Stimulated activated CD4-positive, alpha-beta T cell treated with anti-CD3 and anti-CD28 coated beads, TNF-alpha, amount 100 ng/mL, for 24 hours (primary cell): ENCODE measurements at regions not wholly inside any gene's neighbourhood (a gene's known extent, or its start where the extent isn't known, plus 50 kb on each side); places are given as distances from the start of the nearest gene placed in this dataset.
"Not testable (repeated sequence)": the region's sequence is repeated elsewhere in the genome, so short reads cannot be mapped to it uniquely, and the experiment has no call there.

Source experiments
- DNase-seq, 3 experiments: peaks; one replicate each; pipeline ENCODE4 v3.0.0-alpha.2; 2020; ENCODE audit warnings: low read depth in 3 of 3

DNA sequence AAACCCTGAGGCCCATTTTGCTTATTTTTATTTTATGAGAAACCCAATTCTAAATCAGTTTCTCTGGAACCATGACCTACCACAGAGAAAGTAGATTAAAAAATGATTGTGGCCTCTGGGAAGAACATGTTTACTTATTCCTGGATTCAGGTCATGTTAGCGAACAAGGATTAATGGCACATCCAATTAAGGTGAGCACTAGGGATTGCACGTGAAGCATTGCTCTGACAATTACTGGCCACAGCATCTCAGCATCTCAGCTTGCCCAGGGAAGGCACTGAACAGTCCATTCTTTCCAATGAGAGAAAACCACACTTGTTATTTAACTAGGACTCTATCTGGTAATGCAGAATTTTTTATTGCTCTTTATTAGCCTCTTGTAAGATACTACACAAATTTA, 119.8 kb downstream of the ZNF330 start:
- DNase-seq = no peak

DNA sequence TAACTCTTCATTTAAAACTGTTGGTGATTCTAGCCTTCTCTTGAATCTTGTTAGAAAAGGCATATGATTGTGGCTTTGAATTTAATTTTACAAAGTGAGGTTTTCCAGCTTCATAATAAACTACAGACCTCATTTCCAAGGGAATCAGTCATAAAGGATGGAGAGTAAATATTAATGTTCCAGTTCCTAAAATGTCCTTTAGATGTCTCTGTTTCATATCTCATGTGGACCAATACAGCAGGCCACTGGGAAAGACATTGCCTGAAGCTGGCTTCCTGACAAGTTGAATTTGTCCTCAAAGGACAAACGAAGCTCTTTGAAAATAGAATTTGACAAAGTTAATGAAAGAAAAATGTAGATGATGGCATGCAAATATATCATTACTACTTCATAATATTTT, 125.4 kb downstream of the ZNF330 start:
- no peak for DNase-seq

DNA sequence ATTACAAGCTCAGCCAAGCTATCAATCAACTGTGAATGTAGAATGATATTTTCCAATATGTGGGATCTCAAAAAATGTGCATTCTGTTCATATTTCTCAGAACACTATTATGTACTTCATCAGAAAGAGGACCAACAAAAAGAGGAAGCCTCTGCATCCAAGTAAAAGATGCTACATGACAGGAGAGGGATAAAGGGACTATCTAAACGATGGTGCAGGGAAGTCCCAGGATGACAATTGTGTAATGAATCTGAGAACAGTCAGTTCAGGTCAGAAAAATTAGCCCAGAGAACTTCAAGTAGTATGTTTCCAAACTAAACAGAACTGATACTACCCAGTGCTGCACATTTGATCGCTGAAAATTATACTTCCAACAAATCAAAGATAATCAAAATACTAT, 127.0 kb downstream of the ZNF330 start:
- no peak for DNase-seq

DNA sequence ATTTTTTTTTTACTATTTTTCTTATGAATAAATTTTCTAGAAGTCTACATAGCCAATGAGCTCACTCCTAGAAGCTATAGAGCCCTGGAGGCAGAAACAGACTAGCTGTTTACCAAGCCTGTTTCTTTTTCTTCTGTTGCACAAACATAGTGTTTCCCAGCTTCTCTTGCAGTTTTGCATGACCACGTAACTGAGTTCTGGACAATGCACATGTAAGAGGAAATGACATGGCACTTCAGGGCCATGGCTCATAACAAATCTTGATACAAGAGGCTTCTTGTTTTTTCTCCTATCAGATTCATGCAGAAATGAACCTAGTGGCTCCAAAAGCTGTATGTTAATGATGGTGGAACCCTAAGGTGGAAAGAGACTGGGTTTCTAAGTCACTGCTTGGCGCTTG, 127.4 kb downstream of the ZNF330 start:
- no peak for DNase-seq

DNA sequence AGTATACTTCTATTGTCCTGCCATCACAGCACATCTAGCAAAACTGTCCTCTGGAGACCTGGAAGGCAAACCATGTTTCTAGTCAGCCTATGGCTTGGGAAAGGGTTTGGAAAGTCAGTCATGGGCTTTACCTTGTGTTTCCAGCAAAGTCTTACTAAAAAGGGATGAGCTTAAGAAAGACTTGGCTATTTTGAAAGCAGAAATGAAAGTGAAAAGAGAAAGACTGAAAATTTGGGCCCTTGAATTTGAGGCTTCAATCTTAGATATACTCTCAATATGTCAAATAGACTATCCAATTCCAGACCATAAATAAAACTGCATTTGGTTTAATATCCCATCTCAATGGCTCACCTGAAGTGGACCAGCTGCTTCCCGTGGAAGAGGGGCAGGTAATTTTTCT, 127.9 kb downstream of the ZNF330 start:
- no peak for DNase-seq

DNA sequence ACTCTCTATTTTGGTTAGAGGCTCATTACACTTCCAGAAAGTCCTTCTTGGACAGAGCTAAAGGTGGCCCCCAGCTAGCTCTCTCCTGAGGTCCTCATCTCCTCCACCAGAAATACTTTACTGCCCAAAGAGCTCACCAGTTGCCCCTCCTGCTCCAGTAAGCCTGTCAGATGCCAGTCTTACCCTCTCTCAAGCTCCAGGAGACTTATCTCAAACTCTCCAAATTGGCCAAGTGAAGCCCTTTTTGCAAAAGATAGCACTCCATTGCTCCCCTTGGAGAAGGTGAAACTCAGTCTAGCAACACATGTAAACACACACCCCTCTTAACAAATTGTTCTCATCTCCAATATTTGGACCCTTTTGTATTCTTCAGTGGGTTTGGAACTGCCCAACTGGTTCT, 128.5 kb downstream of the ZNF330 start:
- no peak for DNase-seq

DNA sequence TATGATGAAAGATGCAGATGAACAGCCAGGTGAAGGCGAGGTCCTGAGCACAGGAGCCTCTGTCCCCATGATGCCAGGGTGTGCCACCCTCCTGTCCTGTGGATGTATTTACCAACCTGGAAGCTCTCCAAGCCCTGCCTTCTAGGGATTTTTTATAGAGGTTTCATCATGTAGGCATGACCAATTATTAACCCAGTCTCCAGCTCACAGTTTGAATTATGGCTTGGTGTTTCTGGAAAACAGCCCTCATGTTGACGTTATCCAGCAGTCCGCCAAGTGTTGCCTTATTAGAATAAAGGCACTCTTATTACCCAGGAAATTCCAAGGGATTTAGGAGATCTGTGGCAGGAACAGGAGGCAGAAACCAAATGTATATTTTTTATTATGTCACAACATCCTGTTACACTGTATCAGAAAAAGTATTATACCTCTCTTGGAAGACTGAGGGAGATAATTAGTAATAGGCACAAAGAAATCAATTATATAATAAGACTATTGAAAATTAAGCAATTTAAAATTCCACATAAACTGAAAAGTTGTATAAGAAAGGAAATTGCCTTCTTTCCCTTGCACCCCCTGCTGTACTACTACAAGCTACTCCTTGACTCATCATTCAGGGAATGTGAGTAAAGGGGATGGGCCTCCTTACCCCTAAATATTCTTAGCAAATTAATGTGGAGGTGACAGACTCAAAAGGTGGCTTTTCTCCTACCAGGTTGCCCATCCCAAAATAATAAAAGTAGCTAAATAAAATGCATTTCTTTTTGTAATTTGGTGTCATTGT, 129.6 kb downstream of the ZNF330 start:
- no peak for DNase-seq

DNA sequence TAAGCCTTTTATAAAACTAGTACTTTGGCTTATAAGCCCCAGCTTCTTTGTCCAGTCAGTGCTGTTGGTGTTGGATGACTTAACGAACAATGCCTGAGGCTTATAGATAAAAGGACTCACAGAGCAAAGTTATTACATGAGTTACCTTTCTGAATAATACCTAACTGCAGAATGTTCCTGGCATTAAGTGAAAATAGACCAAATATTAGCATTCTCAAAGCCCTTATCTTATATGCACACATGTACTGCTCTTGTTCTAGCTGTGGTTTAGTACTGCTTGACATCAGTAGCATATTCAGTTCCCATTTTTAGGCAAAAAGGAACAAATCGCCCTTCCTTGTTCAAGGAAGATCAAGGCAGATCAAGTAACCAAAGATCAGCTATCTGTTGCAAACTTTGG, 131.6 kb downstream of the ZNF330 start:
- no peak for DNase-seq

DNA sequence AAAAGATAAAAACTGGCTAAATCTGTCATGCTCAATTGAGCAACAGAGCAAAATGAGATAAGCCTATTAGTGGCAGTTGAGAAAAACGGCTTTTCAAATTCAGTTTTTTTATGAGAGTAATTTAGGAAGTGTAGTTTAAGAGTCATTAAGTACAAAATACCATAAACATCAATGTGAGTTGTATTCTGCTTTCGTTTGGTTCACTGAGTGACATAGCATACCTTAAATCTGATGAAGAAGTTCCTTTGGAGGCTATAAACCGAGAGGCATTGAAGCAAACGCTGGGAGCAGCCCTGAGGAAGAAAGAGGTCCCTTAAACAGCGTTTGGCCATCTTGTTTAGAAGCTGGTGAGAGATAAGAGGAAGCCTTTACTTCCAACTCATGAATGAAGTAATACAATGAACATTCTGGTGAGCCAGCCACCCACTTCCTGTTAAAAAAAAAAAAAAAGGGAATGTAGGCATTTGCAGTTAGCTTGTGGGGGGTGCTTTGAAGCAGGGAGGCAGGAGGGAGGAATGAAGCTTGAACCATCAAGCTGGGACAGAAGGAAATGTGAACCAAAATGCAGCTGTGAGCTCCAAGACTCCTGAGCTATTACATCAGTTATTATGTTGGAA, 132.3 kb downstream of the ZNF330 start:
- DNase-seq = no peak

DNA sequence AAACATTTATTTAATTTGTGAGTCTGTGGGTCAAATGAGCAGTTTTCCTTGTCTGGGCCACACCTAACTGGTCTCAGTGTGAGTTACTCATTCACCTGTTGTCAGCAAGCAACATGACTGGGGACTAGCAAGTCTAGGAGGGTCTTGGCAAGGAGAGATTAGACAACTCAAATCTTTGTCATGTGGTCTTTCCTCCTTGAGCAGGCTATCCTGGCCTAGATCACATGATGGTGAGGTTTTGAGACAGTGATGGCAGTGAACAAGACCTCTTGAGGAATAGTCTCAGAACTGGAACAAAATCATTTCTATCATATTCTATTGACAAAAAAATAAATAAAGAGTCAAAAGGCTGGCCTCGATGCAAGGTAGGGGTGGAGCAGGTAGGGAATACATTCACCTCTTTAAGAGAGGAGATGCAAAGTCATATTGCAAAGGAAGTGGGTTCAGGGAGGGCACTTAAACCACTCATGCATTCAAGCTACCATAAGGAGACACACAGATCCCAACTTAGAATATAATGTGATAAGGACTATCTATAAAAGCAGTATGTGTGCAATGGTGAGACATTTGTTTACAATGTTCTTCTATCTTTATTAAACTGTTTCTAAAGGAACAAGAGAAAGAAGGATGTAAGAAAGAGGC, 135.7 kb downstream of the ZNF330 start:
- DNase-seq = no peak

DNA sequence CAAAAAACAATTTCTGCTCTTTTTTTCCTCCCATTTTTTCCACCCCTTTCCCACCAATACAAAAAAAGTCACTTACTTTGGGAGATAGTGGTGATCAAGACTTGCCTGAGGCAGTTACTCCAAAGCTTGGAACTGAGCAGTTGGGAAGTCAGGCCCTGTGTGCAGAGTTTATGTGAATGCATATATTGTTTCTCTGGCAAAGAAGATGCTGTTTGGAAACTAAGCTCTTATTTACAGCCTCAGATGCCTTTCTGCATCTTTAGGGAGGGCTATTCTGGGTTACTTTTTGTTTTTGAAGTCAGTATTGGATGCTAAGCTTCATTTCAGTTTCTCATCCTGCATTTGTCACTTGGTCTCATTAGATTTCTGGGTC, 136.3 kb downstream of the ZNF330 start:
- DNase-seq = no peak

DNA sequence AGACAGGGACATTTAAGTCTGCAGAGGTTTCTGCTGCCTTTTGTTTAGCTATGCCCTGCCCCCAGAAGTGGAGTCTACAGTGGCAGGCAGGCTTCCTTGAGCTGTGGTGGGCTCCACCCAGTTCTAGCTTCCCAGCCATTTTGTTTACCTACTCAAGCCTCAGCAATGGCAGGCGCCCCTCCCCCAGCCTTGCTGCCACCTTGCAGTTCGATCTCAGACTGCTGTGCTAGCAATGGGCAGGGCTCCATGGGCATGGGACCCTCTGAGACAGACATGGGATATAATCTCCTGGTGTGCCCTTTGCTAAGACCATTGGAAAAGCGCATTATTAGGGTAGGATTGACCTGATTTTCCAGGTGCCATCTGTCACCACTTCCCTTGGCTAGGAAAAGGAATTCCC, 147.5 kb downstream of the ZNF330 start:
- DNase-seq = not testable (repeated sequence)

DNA sequence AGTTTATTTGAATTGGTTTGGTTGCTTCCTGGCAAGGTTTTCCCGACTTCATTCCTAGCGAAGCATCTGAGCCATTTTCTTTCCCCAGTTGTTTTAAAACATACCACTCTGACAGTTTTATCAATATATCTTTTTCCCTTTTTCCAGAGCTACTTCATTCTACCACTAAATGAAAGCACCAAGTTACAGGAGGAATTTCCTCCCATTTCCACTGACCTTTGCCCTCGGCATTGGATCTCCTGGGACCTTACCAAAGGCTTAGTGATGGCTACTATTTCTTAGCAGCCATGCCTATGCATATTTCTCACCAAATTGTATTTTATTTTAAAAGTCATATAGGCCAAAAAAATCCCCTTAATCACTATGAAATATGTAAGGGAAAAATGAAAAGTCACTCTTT, 150.5 kb downstream of the ZNF330 start:
- DNase-seq = no peak

DNA sequence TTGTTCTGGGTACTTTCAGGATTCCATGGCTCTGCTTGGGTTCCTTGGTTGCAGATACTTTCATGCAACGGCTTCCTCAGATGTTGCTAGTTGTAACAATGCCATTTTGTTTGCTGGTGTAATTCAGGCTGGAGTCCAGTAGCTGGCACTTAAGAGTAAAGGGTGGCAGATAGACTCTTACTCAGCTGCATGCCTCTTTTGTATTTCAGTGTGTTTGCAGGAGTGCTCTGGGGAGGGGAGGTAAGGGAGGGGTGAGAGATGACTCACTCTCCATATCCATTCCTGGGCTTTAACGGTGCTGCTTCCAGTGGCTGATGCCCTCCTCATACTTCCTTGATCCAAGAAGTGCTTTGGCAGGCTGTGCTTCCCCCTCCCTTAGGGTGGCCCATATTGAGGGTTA, 155.2 kb downstream of the ZNF330 start:
- DNase-seq = no peak

DNA sequence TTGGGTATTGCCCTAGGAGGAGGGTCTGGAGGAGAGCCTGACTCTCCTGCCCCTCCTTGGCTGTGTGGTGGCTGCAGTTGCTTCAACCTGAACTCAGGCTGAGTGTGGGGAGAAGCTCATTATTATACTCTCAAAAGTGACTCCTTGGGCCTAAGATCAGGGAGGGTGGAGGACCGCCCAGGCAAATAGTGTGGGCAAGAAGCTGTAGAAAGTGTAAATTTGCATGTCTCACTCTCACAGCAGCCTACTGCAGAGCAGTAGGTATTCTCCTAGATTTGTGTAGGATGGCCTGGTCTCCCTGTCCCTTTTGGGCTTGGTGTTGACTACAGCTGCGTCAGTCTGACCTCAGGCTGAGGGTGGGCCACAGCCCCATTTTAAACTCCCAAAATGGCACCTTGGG, 156.1 kb downstream of the ZNF330 start:
- no peak for DNase-seq

DNA sequence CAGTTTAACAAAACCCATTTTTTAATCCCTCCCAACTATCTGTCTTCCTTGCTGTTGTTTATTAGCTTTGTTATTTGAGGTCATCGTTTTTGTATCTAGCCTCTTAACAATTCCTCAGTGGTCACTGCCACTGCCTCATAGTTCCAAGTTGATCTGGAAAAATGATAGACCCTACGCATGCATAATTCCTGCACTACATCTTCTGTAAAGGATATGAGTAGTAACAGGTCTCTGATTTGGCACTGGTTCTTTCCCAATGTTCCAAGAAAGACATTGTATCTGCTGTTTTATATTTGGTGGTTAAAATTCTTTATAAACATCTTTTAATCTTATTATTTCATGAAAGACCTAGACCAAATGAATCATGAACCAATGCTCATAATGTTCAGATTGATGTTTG, 166.6 kb downstream of the ZNF330 start:
- DNase-seq = no peak

DNA sequence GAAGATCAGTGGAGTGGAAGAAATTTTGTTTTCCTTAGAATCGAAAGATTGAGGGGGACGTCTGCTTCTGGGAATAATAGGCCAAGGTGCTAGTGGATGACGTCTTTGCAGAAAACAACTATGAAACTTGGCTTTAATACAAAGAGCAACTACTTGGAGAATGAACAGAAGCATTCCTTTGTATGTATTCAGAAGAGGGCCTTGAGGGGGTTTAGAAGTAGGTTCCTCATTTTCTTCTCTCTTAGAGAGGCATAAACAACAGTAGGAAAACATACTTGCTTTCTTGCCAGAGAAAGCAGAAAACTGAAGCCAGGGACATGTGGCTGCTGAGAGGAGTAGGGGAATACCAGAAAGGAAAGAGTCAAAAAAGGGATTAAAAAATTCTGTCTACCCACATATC, 167.8 kb downstream of the ZNF330 start:
- DNase-seq = no peak

DNA sequence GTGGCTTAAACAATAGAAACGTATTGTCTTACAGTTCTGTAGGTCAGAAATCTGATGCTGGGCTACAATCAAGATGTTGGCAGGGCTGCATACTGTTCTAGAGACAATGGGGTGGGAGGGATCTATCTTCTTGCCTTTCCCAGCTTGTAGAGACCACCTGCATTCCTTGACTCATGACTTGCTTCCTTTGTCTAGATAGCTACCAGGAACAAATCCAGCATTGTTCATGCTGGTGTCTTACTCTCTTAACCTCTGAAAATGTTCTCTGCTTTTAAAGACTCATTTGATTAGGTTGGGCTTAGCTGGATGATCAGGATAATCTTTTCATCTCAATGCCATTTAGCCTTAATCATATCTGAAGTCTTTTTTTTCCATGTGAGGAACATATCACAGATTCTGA, 169.0 kb downstream of the ZNF330 start:
- DNase-seq = no peak

DNA sequence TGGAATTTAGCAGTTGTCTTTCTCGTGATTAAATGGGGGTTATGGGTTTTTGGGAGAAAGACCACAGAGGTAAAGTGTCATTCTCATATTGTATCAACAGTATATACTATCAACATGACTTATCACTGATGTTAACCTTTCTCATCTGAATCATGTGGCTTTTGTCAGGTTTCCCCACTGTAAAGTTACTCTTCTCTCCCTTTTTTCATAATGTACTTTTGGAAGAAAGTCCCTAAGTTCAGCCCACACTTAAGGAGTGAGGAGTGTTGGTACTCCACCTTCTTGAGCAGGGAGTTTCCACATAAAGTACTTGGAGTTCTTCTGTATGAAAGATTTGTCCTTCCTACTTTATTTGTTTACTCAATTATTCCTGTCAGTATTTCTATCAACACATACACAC, 169.9 kb downstream of the ZNF330 start:
- DNase-seq = no peak

DNA sequence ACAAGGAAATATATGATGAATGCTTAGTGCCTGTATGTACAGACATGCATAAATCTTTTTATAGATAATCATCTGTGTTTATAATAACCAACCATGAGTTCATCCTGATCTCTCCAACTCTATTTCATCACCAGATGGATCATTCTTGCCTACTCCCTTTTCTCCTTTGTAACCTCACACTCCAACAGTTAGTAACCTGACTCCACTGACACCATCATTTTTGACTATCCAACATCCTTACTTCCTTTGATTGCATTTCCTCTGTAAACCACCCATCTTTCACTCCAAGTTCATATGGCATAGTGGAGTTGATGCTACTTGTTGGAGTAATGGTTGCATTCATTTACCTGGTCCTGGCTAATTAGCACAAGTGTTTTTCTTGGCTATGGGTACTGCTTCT, 170.6 kb downstream of the ZNF330 start:
- DNase-seq = no peak

DNA sequence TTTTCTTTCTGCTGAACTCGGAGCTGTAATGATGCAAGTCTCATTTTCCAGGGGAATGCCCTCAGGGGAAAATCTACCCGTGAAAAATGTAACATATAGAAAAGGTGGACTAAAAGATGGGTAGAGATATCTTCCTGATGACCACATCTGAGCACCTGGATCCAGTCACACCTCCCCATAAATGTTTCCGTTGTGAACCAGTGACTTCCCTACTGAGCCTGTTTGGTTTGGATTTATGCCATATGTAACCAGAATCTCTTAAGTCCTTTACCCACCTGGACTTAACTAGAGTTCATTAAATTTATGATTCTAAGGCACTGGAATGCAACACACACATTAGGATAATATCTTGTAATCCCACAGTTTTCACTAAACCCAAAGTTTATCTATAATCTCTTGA, 171.1 kb downstream of the ZNF330 start:
- DNase-seq = no peak

DNA sequence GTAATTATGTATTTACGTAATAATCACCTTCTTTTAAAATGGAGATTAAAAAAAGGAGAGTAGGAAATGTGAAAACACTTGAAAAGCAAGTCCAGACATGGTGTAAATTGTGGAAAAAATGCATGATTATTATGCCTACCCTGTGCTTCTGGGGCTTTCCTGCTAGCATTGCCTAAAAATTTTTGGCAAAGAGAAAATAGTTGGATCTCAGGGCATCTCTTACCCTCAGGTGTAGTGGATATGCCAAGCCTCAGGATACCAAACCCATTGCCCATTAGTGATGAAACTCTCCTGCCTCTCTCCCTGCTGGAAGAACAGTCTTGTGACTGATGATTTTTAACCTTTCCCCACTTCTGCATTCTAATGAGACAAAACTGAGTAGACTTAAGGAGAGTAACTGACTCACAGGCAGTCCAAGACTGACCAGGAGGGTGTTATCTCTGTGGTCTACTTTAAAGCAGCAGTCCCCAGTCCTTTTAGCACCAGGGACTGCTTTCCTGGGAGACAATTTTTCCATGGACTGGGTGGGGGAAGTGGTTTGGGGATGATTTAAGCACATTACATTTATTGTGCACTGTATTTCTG, 174.6 kb downstream of the ZNF330 start:
- DNase-seq = no peak

DNA sequence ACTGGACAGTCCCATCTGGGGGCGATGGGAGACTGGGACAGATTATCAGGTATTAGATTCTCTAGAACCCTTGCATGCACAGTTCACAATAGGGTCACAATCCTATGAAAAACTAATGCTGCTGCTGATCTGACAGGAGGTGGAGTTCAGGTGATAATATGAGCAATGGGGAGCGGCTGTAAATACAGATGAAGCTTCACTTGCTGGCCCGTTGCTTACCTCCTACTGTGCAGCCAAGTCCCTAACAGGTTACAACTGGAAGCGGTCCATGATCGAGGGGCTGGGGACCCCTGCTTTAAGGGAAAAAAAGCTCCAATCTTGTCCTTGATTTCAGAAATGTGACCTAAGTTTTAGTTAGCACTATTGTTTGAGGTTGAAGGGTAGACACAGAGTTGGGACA, 175.2 kb downstream of the ZNF330 start:
- no peak for DNase-seq
